Adrenal gland (tissue), 9 donors: ENCODE measurements at regions not wholly inside any gene's neighbourhood (a gene's known extent, or its start where the extent isn't known, plus 50 kb on each side); places are given as distances from the start of the nearest gene placed in this dataset.

Experiments
- DNase-seq, 7 donors: peaks; one replicate each; pipeline ENCODE4 v3.0.0-alpha.2; 2019 to 2020
- H3K27ac ChIP-seq, 5 donors: fragments of 200-600 bp; sonication (generic) in 4 of 5; 1 replicate in 3 of 5; 2 replicates in 2 of 5; pipeline versions ENCODE4 v1.5.1 to v1.8.0; 2016 to 2020; ENCODE audit warnings: mild to moderate bottlenecking in 1 of 5
- H3K27me3 ChIP-seq: fragments of 200-600 bp; 2 replicates; pipeline ENCODE4 v1.8.0; 2021
- H3K36me3 ChIP-seq, 2 donors: fragments of 200-600 bp; replicated peaks in 1 of 2; 1 replicate in 1 of 2; 2 replicates in 1 of 2; pipeline versions ENCODE4 v1.5.1 to v1.8.0; 2018 to 2022
- H3K4me1 ChIP-seq, 2 donors: fragments of 200-600 bp; replicated peaks in 1 of 2; 1 replicate in 1 of 2; 2 replicates in 1 of 2; pipeline versions ENCODE4 v1.5.1 to v1.8.0; 2018 to 2021
- H3K4me3 ChIP-seq, 4 donors: fragments of 200-600 bp; sonication (generic) in 3 of 4; one replicate each; pipeline ENCODE4 v1.5.1; 2016 to 2018
- H3K9me3 ChIP-seq, 3 donors: fragments of 200-600 bp; sonication (generic) in 1 of 3; replicated peaks in 1 of 3; 1 replicate in 2 of 3; 2 replicates in 1 of 3; pipeline versions ENCODE4 v1.5.1 to v1.8.0; 2016 to 2021
- POLR2A ChIP-seq, 2 donors: fragments of 450-650 bp; IDR thresholded peaks; one replicate each; pipeline ENCODE4 v1.6.1; 2017; ENCODE audit warnings: antibody characterized with exemption in 2 of 2, mild to moderate bottlenecking in 2 of 2, moderate library complexity in 1 of 2
- WGBS, 4 donors: extraction: QIAGEN DNeasy Blood & Tissue Kit in 2 of 4; methylation state at CpG; one replicate each; pipeline versions ENCODE4 v1.1.5 to v1.1.7; 2013 to 2017; 5-methylcytosine and 5-hydroxymethylcytosine counted together
- intact Hi-C, 2 donors: fragments of 100-400 bp; cut with DNase I; formaldehyde crosslinking; loops; one replicate each; pipeline versions ENCODE4 v1.14.1 to v1.15.0; 2022 to 2023
- TF ChIP-seq, protein P1 (sequence below), 6 experiments: fragments of 450-650 bp in 4 of 6; fragments of 200-600 bp in 2 of 6; sonication (generic) in 1 of 6; IDR thresholded peaks; 1 replicate in 5 of 6; 2 replicates in 1 of 6; pipeline versions ENCODE4 v1.5.1 to v1.8.0; 2016 to 2021; ENCODE audit warnings: antibody characterized with exemption in 6 of 6, mild to moderate bottlenecking in 2 of 6, moderate library complexity in 1 of 6
- donor health status: healthy with polysubstance abuse.
- donor health status: Bipolar disorder and iron deficiency.
- donor health status: DM: yes; HTN: yes; CAD: no.
- donor health status: DM: no; HTN: no; CAD: no.
- donor health status: DM: no; HTN: no; CAD: no.

DNA sequence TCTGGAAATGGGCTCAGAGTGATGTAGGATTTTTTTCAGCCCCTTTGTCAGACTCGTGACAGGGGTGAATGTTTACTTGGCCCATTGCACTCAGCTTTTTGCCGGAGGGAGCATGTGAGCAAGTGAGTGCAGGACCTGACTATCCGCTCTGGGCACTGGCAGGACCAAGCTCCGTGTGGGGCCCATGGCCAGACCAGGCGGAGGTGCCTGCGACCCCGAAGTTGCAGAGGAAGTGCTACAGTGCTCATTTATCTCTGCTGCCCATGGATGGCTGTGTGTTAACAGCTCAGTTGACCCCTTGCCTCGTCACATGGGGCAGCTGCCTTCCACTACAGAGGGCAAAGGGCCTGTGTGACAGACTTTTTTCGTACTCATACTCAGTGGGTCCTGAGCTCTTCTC is 744.3 kb downstream of the IRX1 start:
- intact Hi-C loops: no loop called here
- WGBS, 4 donors: 59 to 76% (median 70%) methylated on average over 7 to 9 of the region's 9 CpGs
- DNase-seq: no peak
- TF ChIP-seq, protein P1, sequence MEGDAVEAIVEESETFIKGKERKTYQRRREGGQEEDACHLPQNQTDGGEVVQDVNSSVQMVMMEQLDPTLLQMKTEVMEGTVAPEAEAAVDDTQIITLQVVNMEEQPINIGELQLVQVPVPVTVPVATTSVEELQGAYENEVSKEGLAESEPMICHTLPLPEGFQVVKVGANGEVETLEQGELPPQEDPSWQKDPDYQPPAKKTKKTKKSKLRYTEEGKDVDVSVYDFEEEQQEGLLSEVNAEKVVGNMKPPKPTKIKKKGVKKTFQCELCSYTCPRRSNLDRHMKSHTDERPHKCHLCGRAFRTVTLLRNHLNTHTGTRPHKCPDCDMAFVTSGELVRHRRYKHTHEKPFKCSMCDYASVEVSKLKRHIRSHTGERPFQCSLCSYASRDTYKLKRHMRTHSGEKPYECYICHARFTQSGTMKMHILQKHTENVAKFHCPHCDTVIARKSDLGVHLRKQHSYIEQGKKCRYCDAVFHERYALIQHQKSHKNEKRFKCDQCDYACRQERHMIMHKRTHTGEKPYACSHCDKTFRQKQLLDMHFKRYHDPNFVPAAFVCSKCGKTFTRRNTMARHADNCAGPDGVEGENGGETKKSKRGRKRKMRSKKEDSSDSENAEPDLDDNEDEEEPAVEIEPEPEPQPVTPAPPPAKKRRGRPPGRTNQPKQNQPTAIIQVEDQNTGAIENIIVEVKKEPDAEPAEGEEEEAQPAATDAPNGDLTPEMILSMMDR (IDR thresholded peaks at IDR 0.05): no peak
- no peak for TF ChIP-seq POLR2A (IDR thresholded peaks at IDR 0.05)
- H3K4me3 ChIP-seq: no peak overlapping the region
- H3K27ac ChIP-seq: no peak overlapping the region
- no peaks in the 10 kb centered on the region for H3K36me3 ChIP-seq
- H3K4me1 ChIP-seq: no peaks in the 10 kb centered on the region
- no peaks in the 10 kb centered on the region for H3K9me3 ChIP-seq
- no peaks in the 10 kb centered on the region for H3K27me3 ChIP-seq

DNA sequence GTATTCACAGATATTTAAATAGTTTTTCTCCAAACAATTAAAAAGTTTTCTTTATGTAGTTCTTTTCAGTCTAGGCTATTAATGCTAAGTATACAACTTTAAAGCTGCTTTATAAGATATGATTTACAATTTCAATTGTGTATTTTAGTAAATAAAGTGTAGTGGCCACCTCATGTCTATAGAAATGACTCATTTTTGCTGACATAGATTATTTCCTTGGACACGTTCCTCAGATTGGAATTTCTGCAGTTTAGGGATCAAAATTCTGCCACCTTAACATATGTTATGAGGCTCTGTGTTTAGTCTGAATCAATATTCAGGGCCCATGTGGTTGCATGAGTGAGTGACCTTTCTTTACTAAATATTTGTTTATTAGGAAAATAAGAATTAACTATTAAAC is 750.2 kb downstream of the IRX1 start:
- Histone ChIP-seq H3K4me3 (no peak overlapping the region), H3K27ac (no peak overlapping the region), H3K36me3 (no peaks in the 10 kb centered on the region), H3K27me3 (no peaks in the 10 kb centered on the region), H3K4me1 (no peaks in the 10 kb centered on the region), H3K9me3 (no peaks in the 10 kb centered on the region)
- TF ChIP-seq, protein P1 (IDR thresholded peaks at IDR 0.05): no peak
- no peak for TF ChIP-seq POLR2A (IDR thresholded peaks at IDR 0.05)
- intact Hi-C loops: no loop called here
- no peak for DNase-seq
- 44 to 52% (median 45%) methylated on average over 1 of the region's 1 CpG for WGBS, 4 donors

DNA sequence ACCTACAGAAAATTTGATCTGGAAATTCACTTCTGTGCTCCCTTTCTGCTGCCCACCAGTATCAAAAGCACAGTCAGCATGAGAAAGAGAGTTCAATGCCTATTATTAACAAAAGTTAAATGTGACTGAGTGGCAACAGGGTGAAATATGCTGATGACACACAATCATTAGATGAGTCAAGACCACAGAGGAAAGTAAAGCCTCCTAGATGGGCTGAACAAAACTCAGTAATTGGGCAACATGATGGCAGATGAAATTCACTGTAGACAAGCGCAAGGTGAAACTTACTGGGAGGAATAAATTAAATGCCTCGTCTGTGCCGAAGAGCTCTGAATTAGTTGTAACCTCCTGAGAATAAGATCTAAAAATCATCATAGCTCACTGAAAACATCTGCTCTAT is 752.8 kb downstream of the IRX1 start:
- Histone ChIP-seq H3K4me1 (no peaks in the 10 kb centered on the region), H3K4me3 (no peak overlapping the region), H3K36me3 (no peaks in the 10 kb centered on the region), H3K27ac (no peak overlapping the region), H3K9me3 (no peaks in the 10 kb centered on the region), H3K27me3 (no peaks in the 10 kb centered on the region)
- TF ChIP-seq POLR2A (IDR thresholded peaks at IDR 0.05): no peak
- TF ChIP-seq, protein P1 (IDR thresholded peaks at IDR 0.05): no peak
- intact Hi-C loops: no loop called here
- 78 to 84% (median 80%) methylated on average over 3 of the region's 3 CpGs for WGBS, 4 donors
- no peak for DNase-seq

DNA sequence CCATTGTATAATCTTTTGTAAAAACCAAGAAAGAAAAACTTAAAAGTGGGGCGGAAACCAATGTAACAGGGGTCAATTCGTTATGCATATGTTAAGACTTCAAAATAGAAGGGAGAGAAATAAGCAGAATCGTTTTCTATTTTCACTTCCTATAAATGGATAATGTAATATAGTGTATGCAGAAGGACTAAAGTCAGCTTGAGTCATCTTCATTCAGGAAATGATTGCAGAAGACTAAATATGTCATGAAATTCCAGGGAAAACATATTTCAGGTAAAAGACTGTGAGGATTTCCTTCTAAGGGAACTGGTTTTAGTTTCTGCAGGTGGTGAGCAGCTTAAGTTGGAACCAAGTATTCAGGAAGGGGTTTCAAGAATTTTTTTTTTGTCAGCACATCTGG is 753.3 kb downstream of the IRX1 start:
- TF ChIP-seq, protein P1 (IDR thresholded peaks at IDR 0.05): no peak
- TF ChIP-seq POLR2A (IDR thresholded peaks at IDR 0.05): no peak
- Histone ChIP-seq H3K9me3 (no peaks in the 10 kb centered on the region), H3K4me1 (no peaks in the 10 kb centered on the region), H3K27ac (no peak overlapping the region), H3K4me3 (no peak overlapping the region), H3K27me3 (no peaks in the 10 kb centered on the region), H3K36me3 (no peaks in the 10 kb centered on the region)
- WGBS, 4 donors: 59 to 71% (median 69%) methylated on average over 3 of the region's 3 CpGs
- no peak for DNase-seq
- intact Hi-C loops: no loop called here
